Upper lobe of right lung (tissue), 1 donor: ENCODE measurements at regions not wholly inside any gene's neighbourhood (a gene's known extent, or its start where the extent isn't known, plus 50 kb on each side); places are given as distances from the start of the nearest gene placed in this dataset.

ENCODE experiments used
- ATAC-seq: fragments of 200-7000 bp; cut with Tn5 transposase; one replicate; pipeline ENCODE4 v1.9.1; 2020; ENCODE audit warnings: mild to moderate bottlenecking, moderate library complexity
- DNase-seq: peaks from one replicate; pipeline ENCODE4 v3.0.0-alpha.2; 2020
- H3K27ac ChIP-seq: fragments of 200-600 bp; one replicate; pipeline ENCODE4 v1.8.0; 2022
- H3K27me3 ChIP-seq: fragments of 200-600 bp; one replicate; pipeline ENCODE4 v1.8.0; 2022; ENCODE audit warnings: mild to moderate bottlenecking
- H3K36me3 ChIP-seq: fragments of 200-600 bp; one replicate; pipeline ENCODE4 v1.8.0; 2022
- H3K4me1 ChIP-seq: fragments of 200-600 bp; one replicate; pipeline ENCODE4 v1.8.0; 2022
- H3K4me3 ChIP-seq: fragments of 200-600 bp; one replicate; pipeline ENCODE4 v1.8.0; 2022; ENCODE audit warnings: mild to moderate bottlenecking
- H3K9me3 ChIP-seq: fragments of 200-600 bp; one replicate; pipeline ENCODE4 v1.8.0; 2022
- CTCF ChIP-seq: fragments of 200-600 bp; IDR thresholded peaks from one replicate; pipeline ENCODE4 v1.8.0; 2022; ENCODE audit warnings: antibody characterized with exemption
- intact Hi-C: fragments of 100-400 bp; cut with DNase I; formaldehyde crosslinking; loops from one replicate; pipeline ENCODE4 v1.11.0; 2022
- donor health status: DM: no; HTN: yes; CAD: no; lungs with severe emphysema.

DNA sequence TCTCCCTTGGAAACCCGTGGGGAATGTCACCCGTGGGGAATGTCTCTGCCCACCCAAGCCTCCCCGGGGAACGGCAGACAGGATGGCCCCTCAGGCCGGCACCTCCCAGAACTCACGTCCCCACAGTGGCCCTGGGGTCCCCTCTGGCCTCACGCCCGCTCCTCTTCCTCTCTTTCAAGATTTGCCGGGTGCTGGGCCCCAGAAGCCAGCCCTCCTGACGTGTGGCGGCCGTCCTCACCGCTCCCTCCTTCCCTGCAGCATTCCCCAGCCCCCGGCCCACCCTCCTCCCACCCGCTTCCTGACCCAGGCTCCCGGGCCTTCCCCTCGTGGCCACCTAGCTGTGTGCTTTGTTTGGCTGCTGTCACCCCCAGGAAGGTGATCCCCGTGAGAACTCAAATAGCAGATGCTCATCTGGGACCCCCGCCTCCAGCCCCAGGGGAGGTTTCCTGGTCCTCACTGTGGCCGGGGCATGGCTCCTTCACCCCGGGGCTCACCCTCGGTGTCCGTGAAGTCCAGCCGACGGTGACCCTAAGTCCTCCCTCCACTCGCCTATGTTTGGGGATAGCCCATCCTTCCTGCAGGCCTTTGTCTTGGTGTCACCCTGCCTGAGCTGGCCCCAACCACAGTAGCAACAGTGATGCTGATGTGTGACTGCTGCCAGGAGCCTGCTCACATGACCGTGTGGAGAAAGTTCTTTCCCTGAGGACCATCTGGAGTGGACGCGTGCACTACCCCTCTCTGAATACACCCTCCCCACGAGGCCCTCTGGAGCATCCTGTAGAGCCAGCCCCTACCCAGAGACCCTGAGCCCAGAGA lies 163.3 kb upstream of the IER5L start:
- DNase-seq (no peak), ATAC-seq (no peak)
- intact Hi-C loops: no loop called here
- H3K9me3 ChIP-seq: no peaks in the 10 kb centered on the region
- H3K4me3 ChIP-seq: no peak overlapping the region
- peaks cover 16% of the 10 kb centered on the region for H3K4me1 ChIP-seq
- H3K36me3 ChIP-seq: no peaks in the 10 kb centered on the region
- no peaks in the 10 kb centered on the region for H3K27me3 ChIP-seq
- no peak overlapping the region for H3K27ac ChIP-seq
- no peak for TF ChIP-seq CTCF

DNA sequence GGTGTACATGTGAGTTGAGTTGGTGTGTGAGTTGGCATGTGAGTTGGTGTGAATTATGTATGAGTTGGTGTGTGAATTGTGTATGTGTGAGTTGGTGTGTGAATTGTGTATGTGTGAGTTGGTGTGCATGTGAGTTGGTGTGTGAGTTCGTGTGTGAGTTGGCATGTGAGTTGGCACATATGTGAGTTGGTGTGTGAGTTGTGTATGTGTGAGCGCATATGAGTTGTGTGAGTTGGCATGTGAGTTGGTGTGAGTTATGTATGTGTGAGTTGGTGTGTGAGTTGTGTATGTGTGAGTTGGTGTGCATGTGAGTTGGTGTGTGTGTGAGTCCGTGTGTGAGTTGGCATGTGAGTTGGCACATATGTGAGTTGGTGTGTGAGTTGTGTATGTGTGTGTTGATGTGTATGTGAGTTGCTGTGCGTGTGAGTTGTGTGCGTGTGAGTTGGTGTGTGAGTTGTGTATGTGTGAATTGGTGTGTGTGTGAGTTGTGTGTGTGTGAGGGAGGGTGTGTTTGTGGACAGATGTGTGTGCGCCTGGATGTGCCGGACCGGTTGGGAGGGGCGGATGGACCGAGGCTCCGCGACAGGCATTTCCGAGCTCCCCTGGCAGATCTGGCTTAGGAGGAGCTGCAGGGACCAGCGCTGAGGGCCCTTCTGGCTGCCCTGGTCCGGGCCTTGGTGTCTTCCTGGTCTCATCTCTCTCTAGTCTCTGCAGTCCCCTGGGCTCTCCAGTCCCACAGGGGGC lies 162.5 kb upstream of the IER5L start:
- intact Hi-C loops: no loop called here
- DNase-seq (no peak), ATAC-seq (no peak)
- Histone ChIP-seq H3K36me3 (no peaks in the 10 kb centered on the region), H3K27me3 (no peaks in the 10 kb centered on the region), H3K27ac (no peak overlapping the region), H3K9me3 (no peaks in the 10 kb centered on the region), H3K4me1 (peaks cover 24% of the 10 kb centered on the region), H3K4me3 (no peak overlapping the region)
- TF ChIP-seq CTCF: no peak

GRCh38 chr9:129339539-129340157 lies 161.6 kb upstream of the IER5L start:
- DNase-seq: no peak

GRCh38 chr9:129338724-129339430 lies 160.8 kb upstream of the IER5L start:
- Histone ChIP-seq H3K9me3 (no peaks in the 10 kb centered on the region), H3K4me1 (peaks cover 39% of the 10 kb centered on the region), H3K27me3 (no peaks in the 10 kb centered on the region), H3K36me3 (no peaks in the 10 kb centered on the region), H3K27ac (peak overlapping the region; percentile 14), H3K4me3 (no peak overlapping the region)
- no peak for TF ChIP-seq CTCF
- ATAC-seq (no peak), DNase-seq (no peak)
- intact Hi-C loops: no loop called here

More at GRCh38 chr9:129339539-129340157, 161.6 kb upstream of the IER5L start:
- Histone ChIP-seq H3K4me1 (peaks cover 33% of the 10 kb centered on the region), H3K27me3 (no peaks in the 10 kb centered on the region), H3K36me3 (no peaks in the 10 kb centered on the region), H3K4me3 (no peak overlapping the region), H3K27ac (no peak overlapping the region), H3K9me3 (no peaks in the 10 kb centered on the region)
- no peak for ATAC-seq
- intact Hi-C loops: no loop called here
- TF ChIP-seq CTCF: no peak

DNA sequence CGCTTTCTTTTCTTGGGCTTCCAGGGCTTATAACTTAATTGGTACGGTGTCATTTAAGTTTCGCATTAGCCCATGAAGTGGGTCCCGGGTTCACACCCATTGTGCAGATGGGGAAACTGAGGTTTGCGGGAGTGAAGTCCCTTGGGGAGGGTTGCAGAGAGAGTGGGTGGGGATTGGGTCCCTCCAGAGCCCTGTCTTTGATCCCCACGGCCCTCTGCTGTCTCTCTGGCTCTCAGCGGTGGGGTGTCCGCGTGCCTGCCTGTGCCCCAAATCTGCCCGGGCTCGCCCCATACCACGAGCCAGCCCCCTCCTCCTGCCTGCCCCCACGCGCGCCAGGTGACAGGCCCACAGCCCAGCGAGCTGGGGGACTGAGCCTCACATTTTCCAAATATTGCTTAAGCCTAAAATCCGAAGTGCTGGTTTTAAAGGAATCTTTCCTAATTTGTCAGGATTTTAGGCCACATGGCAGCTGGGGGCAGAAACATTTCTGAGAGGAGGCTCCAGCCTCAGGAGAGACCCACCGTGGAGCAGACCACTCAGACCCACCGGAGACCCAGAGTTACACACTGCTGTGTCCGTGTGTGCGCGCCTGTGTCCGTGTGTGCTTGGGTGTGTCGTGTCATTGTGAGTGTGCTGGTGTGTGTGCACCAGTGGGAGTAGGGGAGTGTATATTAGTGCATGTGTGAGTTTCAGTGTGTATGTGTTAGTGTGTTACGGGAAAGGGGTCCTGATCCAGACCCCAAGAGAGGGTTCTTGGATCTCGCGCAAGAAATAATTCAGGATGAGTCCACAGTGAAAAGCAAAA lies 159.5 kb upstream of the IER5L start:
- H3K4me3 ChIP-seq: peak overlapping the region; percentile 49
- ATAC-seq: no peak
- TF ChIP-seq CTCF: no peak
- H3K36me3 ChIP-seq: no peaks in the 10 kb centered on the region
- H3K27me3 ChIP-seq: no peaks in the 10 kb centered on the region
- no peaks in the 10 kb centered on the region for H3K9me3 ChIP-seq
- intact Hi-C loops: no loop called here
- DNase-seq: no peak
- peak overlapping the region; percentile 87 for H3K27ac ChIP-seq
- H3K4me1 ChIP-seq: peaks cover 45% of the 10 kb centered on the region
